HG02759 (cell line): ENCODE measurements at regions not wholly inside any gene's neighbourhood (a gene's known extent, or its start where the extent isn't known, plus 50 kb on each side); places are given as distances from the start of the nearest gene placed in this dataset.

Source experiments
- ATAC-seq: cut with Tn5 transposase; IDR thresholded peaks from one replicate; pipeline ENCODE4 v1.9.1; 2021; ENCODE audit warnings: mild to moderate bottlenecking, moderate library complexity; ENCODE audit not compliant: unreplicated experiment

- ATAC-seq: no peak
These were observed 184.4 kb downstream of the TSHZ3 start for GRCh38 chr19:31164791-31165251.

- no peak for ATAC-seq
These were observed 188.8 kb downstream of the TSHZ3 start for GRCh38 chr19:31160336-31160926.

- ATAC-seq: no peak
These were observed 195.2 kb downstream of the TSHZ3 start for GRCh38 chr19:31154021-31154420.

- ATAC-seq: no peak
These were observed 196.3 kb downstream of the TSHZ3 start for GRCh38 chr19:31152906-31153305.

- no peak for ATAC-seq
These were observed 199.7 kb downstream of the TSHZ3 start for GRCh38 chr19:31149441-31149941.

- no peak for ATAC-seq
These were observed 200.6 kb downstream of the TSHZ3 start for GRCh38 chr19:31148671-31149070.

- ATAC-seq: no peak
These were observed 202.0 kb downstream of the TSHZ3 start for GRCh38 chr19:31147234-31147633.

- ATAC-seq: no peak
These were observed 202.6 kb downstream of the TSHZ3 start for GRCh38 chr19:31146546-31147183.

GRCh38 chr19:31146015-31146414, 203.2 kb downstream of the TSHZ3 start:
- no peak for ATAC-seq

- no peak for ATAC-seq
These were observed 204.2 kb downstream of the TSHZ3 start for GRCh38 chr19:31145007-31145406.

- no peak for ATAC-seq
These were observed 205.0 kb downstream of the TSHZ3 start for GRCh38 chr19:31144075-31144870.

- no peak for ATAC-seq
These were observed 207.9 kb downstream of the TSHZ3 start for GRCh38 chr19:31141301-31141700.

GRCh38 chr19:31140717-31141116, 208.5 kb downstream of the TSHZ3 start:
- no peak for ATAC-seq

GRCh38 chr19:31139871-31140505, 209.2 kb downstream of the TSHZ3 start:
- ATAC-seq: no peak

- no peak for ATAC-seq
These were observed 211.2 kb downstream of the TSHZ3 start for GRCh38 chr19:31138077-31138476.

GRCh38 chr19:31135841-31136240, 213.4 kb downstream of the TSHZ3 start:
- ATAC-seq: no peak

- ATAC-seq: no peak
These were observed 216.5 kb downstream of the TSHZ3 start for GRCh38 chr19:31132753-31133110.

GRCh38 chr19:31128291-31128690, 220.9 kb downstream of the TSHZ3 start:
- no peak for ATAC-seq

GRCh38 chr19:31127134-31127967, 221.9 kb downstream of the TSHZ3 start:
- no peak for ATAC-seq

GRCh38 chr19:31126236-31126635, 223.0 kb downstream of the TSHZ3 start:
- ATAC-seq: no peak
